Calu3 (cell line): ENCODE measurements at regions not wholly inside any gene's neighbourhood (a gene's known extent, or its start where the extent isn't known, plus 50 kb on each side); places are given as distances from the start of the nearest gene placed in this dataset.

ENCODE experiments used
- BruUV-seq: library from RNA; stranded (reverse); fragments of 400-500 nt; replicated peaks from 2 replicates; lab custom pipeline; 2021; lab: Mats Ljungman, UMichigan
- CTCF ChIA-PET: fragments of 300-600 bp; sonication (Branson Sonifier 250); formaldehyde crosslinking; loops from one replicate; lab custom pipeline; 2022; ENCODE audit warnings: antibody characterized with exemption; lab: Charles Lee
- DNase-seq: peaks from one replicate; pipeline ENCODE4 v3.0.0; 2022
- H3K27ac Mint-ChIP-seq: one replicate; pipeline ENCODE4 v1.8.0; 2022; ENCODE audit warnings: mixed read lengths; ENCODE audit not compliant: unreplicated experiment
- H3K27me3 Mint-ChIP-seq: one replicate; pipeline ENCODE4 v1.8.0; 2022; ENCODE audit warnings: mixed read lengths; ENCODE audit not compliant: unreplicated experiment
- H3K36me3 Mint-ChIP-seq: one replicate; pipeline ENCODE4 v1.8.0; 2022; ENCODE audit warnings: mild to moderate bottlenecking, moderate library complexity, mixed read lengths; ENCODE audit not compliant: insufficient read depth, unreplicated experiment
- H3K4me1 Mint-ChIP-seq: one replicate; pipeline ENCODE4 v1.8.0; 2022; ENCODE audit warnings: mild to moderate bottlenecking, low read depth, mixed read lengths; ENCODE audit not compliant: unreplicated experiment
- H3K4me3 Mint-ChIP-seq: one replicate; pipeline ENCODE4 v1.8.0; 2022; ENCODE audit warnings: mild to moderate bottlenecking, low read depth, moderate library complexity, mixed read lengths; ENCODE audit not compliant: unreplicated experiment
- H3K9me3 Mint-ChIP-seq: one replicate; pipeline ENCODE4 v1.8.0; 2022; ENCODE audit warnings: low read depth, mixed read lengths; ENCODE audit not compliant: unreplicated experiment
- CTCF ChIP-seq: fragments of 200-600 bp; IDR thresholded peaks from one replicate; pipeline ENCODE4 v1.8.0; 2022; ENCODE audit warnings: antibody characterized with exemption; ENCODE audit not compliant: unreplicated experiment
- intact Hi-C: fragments of 100-400 bp; cut with micrococcal nuclease; formaldehyde crosslinking; loops from one replicate; pipeline ENCODE4 v1.10.0; 2022; ENCODE audit not compliant: unreplicated experiment

GRCh38 chr9:13487936-13488335 lies 208.4 kb upstream of the MPDZ start:
- TF ChIP-seq CTCF: no peak
- Mint-ChIP-seq H3K4me3 (no peak overlapping the region), H3K4me1 (peaks cover 8% of the 10 kb centered on the region), H3K27ac (no peak overlapping the region), H3K36me3 (no peaks in the 10 kb centered on the region), H3K9me3 (peaks cover 2% of the 10 kb centered on the region), H3K27me3 (no peaks in the 10 kb centered on the region)
- CTCF ChIA-PET: no interaction called here
- BruUV-seq: no TSS peak
- no peak for DNase-seq
- intact Hi-C loops: no loop called here

DNA sequence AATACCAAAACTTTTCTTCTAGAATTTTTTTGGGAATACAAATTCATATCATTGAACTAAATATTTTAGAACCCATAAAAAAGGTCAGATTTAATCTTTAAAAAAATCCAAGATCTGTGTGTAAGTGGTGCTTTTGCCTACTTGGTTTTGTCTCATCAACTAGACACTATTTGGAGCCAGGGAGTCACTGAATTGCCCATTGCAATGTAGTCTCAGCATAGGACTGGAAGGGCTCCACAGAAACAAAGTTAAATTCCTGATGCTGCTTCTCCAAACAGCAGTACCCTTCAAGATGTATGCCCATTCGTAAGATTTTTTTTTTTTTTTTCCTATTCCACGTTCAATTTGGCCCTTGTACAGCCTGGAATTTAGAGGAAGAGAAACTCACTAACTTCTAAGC lies 208.0 kb upstream of the MPDZ start:
- H3K27me3 Mint-ChIP-seq: no peaks in the 10 kb centered on the region
- CTCF ChIA-PET: no interaction called here

DNA sequence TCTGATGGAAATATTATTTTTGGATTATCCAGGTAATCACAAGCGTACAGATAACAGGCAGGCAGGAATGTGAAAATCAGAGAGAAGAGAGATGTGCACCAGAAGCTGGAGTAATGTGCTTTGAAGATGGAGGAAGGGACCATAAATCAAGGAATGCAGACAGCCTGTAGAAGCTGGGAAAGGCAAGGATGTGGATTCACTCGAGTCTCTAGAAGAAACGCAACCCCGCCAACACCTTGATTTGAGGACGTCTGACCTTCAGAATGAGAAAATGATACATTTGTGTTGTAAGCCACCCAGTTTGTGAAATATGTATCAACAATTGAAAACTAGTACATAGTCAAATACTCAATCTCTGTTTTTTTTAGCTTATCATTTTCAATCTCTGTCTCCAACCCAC lies 207.6 kb upstream of the MPDZ start:
- Mint-ChIP-seq H3K9me3 (peaks cover 2% of the 10 kb centered on the region), H3K27me3 (no peaks in the 10 kb centered on the region), H3K27ac (no peak overlapping the region), H3K4me3 (no peak overlapping the region), H3K36me3 (no peaks in the 10 kb centered on the region), H3K4me1 (peaks cover 8% of the 10 kb centered on the region)
- CTCF ChIA-PET: no interaction called here
- intact Hi-C loops: no loop called here
- no peak for TF ChIP-seq CTCF
- no TSS peak for BruUV-seq
- DNase-seq: no peak

More for the DNA sequence above, 208.0 kb upstream of the MPDZ start:
- no peak for TF ChIP-seq CTCF
- BruUV-seq: no TSS peak
- Mint-ChIP-seq H3K36me3 (no peaks in the 10 kb centered on the region), H3K9me3 (peaks cover 2% of the 10 kb centered on the region), H3K27ac (no peak overlapping the region), H3K4me3 (no peak overlapping the region), H3K4me1 (peaks cover 8% of the 10 kb centered on the region)
- intact Hi-C loops: no loop called here
- DNase-seq: no peak

GRCh38 chr9:13485068-13485596 lies 205.6 kb upstream of the MPDZ start:
- no peak for TF ChIP-seq CTCF
- Mint-ChIP-seq H3K9me3 (peaks cover 2% of the 10 kb centered on the region), H3K36me3 (no peaks in the 10 kb centered on the region), H3K4me1 (no peaks in the 10 kb centered on the region), H3K27ac (no peak overlapping the region), H3K4me3 (no peak overlapping the region), H3K27me3 (no peaks in the 10 kb centered on the region)
- no peak for DNase-seq
- BruUV-seq: no TSS peak
- CTCF ChIA-PET: no interaction called here
- intact Hi-C loops: no loop called here
